GM19324 (cell line): ENCODE measurements at regions not wholly inside any gene's neighbourhood (a gene's known extent, or its start where the extent isn't known, plus 50 kb on each side); places are given as distances from the start of the nearest gene placed in this dataset.
"Not testable (repeated sequence)": the region's sequence is repeated elsewhere in the genome, so short reads cannot be mapped to it uniquely, and the experiment has no call there.

ENCODE experiments used
- ATAC-seq: cut with Tn5 transposase; IDR thresholded peaks from one replicate; pipeline ENCODE4 v1.9.1; 2021; ENCODE audit warnings: mild to moderate bottlenecking, moderate library complexity; ENCODE audit not compliant: unreplicated experiment, low FRiP score

GRCh38 chr6:40854592-40854991 lies 184.4 kb downstream of the UNC5CL start:
- ATAC-seq = no peak

DNA sequence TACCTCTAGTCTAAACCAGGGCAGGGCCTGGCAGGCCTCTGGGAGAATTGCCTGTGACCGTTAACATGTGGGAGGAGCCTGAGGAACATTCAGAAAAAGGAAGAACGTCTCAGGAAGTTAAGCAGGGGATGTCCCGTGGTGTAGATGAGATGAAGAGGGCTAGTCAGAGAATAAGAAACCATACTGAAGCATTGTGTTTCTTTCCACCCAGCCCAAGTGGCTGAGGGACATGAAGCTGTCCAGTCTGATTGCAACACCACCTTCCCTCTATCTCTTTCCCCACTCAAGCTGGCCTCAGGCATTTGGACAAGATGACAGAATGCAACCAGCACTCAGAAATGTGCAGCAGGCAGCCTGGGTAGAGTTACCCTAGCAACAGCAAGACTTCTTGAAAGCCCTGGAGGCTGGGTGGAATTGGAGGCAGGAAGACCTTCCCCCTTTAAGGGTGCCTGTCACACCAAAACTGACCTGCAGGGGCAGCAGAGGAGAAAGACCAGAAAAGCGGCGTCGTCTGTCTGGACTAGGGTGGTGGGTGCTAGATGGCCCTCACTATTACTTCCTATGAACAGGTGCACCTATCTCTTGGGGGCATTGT lies 186.1 kb downstream of the UNC5CL start:
- no peak for ATAC-seq

DNA sequence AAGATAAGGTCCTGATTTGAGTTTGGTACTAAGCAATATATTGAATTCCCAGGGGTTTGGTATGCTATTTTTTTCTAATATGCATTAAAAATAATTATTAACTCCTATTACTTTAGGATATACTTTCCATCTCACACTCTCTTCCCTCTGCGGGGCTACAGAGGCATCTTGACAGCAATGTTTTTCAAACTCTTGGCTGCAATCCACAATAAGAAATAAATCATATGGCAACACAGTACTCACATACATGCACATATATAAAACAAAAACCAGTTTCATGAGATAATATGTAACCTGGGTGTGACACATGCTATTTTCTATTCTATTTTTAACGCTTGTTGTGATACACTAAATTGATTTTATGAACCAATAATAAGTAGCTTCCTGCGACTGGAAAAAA lies 189.5 kb downstream of the UNC5CL start:
- no peak for ATAC-seq

DNA sequence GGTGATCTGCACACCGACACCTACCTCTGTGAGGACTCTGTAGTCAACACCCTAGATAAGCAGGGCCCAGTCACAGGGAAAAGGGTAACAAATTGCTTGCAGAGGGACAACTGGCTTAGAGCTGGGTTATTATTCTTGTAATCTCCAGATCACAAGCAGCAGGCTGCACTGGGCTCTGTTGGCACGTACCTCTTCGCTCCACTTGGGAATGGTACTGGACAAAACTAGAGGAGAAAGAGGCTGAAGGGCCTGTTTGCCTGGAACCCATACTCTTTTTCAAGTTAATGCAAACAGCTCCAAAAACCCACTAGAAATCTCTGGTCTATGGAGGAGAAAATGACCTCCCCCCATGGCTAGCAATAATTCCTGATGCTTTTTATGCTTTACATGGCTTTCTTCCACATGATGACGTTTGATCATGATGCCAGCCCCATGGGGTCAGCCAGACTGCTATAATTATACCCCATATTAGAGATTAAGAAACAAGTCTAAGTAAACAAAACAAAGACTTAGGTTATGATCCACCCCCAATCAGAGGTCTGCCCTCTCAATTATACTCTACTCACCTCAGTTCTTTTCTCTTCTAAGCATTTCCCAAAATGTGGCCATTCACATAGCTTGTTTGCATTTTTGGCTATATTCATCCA lies 190.0 kb downstream of the UNC5CL start:
- ATAC-seq = no peak

DNA sequence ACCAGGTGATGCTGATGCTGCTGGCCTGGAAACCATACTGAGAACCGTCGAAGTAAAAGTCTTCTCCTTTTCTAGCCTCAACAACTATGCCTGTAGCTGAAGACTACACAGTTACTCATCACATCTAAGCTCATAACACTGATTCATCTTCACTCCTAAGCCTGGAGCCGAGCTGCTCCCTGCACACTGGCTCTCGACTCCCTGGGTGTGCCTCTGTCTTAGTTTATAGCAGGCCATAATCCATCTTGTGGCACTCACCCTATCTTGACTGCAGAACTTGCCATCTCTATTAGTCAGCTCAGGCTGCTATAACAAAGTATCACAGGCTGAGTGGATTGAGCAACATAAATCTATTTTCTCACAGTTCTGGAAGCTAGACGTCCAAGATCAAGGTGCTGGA lies 191.0 kb downstream of the UNC5CL start:
- no peak for ATAC-seq

DNA sequence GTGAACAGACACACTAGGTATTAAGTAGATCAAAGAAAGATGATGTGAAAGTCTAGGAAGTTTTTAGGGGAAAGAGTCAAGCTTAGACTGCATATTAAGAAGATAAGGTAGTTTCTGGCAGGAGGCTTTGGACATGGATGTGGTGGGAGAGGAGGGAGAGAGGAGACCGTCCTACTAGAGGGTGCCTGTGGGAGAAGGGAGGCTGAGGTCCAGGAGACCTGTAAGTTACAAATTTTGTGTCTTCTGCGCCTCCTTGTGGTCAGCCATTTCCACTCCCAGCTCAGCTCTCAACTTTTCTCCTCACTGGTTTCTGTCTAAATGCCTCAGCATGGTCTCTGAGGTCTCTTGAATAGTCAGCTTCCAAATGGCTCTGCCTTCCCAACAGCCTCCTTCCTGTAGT lies 193.5 kb downstream of the UNC5CL start:
- no peak for ATAC-seq

- no peak for ATAC-seq
These were observed 194.8 kb downstream of the UNC5CL start for GRCh38 chr6:40844246-40844645.

- no peak for ATAC-seq
These were observed 197.3 kb downstream of the UNC5CL start for GRCh38 chr6:40841721-40842120.

DNA sequence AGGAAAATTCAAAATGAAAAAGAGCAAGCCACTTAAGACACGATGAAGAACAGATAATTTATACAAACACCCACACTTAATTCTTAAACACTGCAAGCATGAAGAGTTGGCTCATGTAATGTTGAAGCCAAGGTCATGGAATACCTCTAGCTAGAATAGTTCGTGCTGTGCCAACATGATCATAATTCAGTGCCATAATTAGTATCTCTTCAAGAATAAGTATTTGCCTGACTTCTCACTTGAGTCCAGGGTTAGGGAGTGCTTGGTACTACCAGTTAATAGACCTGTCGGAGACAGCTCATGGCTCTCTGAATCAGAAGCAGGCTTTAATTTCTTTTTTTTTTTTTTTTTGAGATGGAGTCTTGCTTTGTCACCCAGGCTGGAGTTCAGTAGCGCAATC lies 206.3 kb downstream of the UNC5CL start:
- no peak for ATAC-seq

DNA sequence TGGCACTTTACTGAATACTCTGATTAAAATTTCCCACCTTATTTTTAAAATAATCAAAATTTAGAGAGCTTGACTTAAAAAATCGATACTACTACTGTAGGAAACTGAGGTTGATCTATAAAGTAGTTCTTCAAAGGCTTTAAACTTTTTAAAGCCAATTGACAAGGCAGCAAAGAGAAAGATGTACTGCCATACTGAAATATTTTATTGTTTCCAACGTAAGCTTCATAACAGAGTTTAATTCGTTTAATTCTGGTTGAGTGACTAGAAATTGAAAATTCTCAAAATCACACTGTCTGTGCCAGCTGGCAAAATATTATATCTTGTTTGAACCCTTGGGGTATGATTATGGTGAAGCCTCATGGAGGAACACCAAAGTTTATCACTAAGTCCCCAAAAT lies 207.6 kb downstream of the UNC5CL start:
- ATAC-seq = no peak

GRCh38 chr6:40825102-40825501 lies 213.9 kb downstream of the UNC5CL start:
- no peak for ATAC-seq

GRCh38 chr6:40823917-40824891 lies 214.8 kb downstream of the UNC5CL start:
- ATAC-seq = not testable (repeated sequence)

DNA sequence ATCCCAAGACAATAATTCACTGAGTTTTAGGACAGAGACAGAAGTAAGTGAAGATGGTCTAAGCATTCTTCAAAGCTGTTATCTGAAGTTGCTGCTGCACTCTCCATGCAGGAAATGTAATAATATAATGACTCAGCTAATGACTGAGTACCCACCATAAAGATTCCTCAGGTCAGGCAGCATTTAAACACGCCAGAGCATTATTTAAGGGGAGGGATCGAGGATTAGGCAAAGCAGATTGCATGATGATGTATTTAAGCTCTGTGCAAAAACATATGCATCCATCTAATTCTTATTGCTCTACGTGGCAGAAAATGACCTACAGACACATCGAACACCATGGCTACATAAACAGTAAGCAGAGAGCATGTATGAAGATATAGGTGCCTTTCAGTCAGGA lies 216.4 kb downstream of the UNC5CL start:
- ATAC-seq = no peak

- no peak for ATAC-seq
These were observed 219.7 kb downstream of the UNC5CL start for GRCh38 chr6:40819182-40819834.

GRCh38 chr6:40817369-40817768 lies 221.7 kb downstream of the UNC5CL start:
- ATAC-seq = no peak

DNA sequence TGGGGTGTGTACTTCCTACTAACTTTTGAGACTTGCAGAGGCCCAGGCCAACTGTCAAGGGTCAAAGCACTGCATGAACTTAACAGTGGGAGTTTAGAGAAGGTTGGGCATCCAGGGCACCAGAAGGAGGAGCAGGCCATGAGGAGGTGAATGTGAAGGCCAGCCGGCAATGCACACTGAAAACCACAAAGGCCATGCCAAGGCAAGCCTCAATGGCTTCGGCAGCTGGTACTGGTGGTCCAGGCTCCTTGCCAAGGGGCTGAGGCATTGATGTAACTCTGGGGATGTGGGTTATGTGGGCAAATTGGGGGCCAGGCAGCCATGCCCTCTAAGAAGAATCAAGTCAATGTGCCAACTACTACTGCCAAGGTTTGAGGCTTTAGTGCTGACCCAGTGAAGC lies 222.4 kb downstream of the UNC5CL start:
- ATAC-seq = no peak

DNA sequence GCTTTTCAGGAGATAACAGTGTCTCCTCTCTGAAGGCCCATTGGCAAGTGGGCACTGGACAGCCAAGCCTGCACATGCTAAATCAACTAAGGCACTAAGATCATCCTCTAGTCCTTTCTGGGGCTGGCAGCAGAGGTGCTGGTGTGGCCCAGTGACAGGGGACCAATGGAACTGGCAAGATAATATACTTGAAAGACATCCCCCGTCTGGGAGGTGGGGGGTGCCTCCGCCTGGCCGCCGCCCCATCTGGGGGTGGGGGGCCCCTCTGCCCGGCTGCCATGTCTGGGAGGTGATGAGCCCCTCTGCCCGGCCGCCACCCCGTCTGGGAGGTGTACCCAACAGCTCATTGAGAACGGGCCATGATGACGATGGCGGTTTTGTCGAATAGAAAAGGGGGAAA lies 223.3 kb downstream of the UNC5CL start:
- no peak for ATAC-seq

DNA sequence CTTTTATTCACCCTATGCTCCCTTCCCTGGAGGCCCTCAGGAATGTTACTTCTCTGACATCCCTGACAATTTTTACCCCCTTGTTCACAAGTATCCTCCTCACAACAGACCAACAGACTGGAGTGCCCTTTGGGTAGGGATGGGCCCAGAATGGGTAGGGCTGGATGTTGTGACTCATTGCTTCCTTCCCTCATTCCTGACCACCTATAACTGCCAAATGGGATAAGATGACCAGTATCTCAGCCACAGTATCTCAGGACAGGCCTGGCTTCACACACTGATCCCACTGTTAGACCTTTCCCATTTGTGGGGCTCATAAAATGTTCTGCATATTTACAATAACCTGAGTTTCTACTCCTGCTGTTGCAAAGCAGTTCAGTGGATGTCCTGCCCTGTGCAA lies 223.0 kb upstream of the LRFN2 start:
- no peak for ATAC-seq

DNA sequence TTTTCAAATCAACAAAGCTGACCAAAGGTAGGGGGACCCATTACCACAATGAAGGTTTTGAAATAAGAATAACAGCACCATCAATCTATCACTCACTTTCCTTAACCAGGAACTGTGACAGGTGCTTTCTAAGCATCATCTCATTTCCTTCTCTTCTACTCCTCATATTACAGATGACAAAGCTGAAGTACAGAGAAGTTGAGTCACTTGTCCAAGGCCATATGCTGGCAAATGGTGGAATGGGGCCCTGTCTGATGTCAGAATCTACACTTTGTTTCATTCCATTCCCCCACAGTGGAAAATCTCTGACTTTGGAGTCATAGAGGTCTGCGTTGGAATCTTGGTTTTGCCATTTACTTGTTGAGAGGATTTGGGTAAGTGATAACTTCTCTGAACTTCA lies 222.5 kb upstream of the LRFN2 start:
- ATAC-seq = no peak

DNA sequence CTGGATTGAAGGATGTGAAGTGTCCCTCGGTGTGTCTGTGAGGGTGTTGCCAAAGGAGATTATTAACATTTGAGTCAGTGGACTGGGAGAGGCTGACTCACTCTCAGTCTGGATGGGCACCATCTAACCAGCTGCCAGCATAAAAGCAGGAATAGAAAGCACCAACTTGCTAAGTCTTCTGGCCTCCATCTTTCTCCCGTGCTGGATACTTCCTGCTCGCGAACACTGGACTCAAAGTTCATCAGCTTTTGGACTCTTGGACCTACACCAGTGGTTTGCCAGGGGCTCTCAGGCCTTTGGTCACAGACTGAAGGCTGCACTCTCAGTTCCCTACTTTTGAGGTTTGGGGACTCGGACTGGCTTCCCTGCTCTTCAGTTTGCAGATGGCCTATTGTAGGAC lies 220.3 kb upstream of the LRFN2 start:
- no peak for ATAC-seq

GRCh38 chr6:40806256-40806864 lies 219.2 kb upstream of the LRFN2 start:
- no peak for ATAC-seq
